Fibroblast of villous mesenchyme (primary cell): ENCODE measurements at regions not wholly inside any gene's neighbourhood (a gene's known extent, or its start where the extent isn't known, plus 50 kb on each side); places are given as distances from the start of the nearest gene placed in this dataset.

ENCODE experiments used
- DNase-seq: peaks from one replicate; pipeline ENCODE4 v3.0.0-alpha.2; 2010; ENCODE audit warnings: low read depth
- H3K4me3 ChIP-seq: 2 replicates; pipeline ENCODE4 v1.5.1; 2011; ENCODE audit warnings: low read depth, mild to moderate bottlenecking, low read length
- CTCF ChIP-seq: IDR thresholded peaks from 2 replicates; pipeline ENCODE4 v1.5.1; 2012; ENCODE audit warnings: low read depth, mild to moderate bottlenecking, low read length; ENCODE audit not compliant: insufficient read depth

GRCh38 chr11:110907629-110908028 lies 195.4 kb upstream of the ARHGAP20 start:
- TF ChIP-seq CTCF: no peak
- peak; percentile 98 for DNase-seq
- no peak overlapping the region for H3K4me3 ChIP-seq

- TF ChIP-seq CTCF: no peak
- peak; percentile 36 for DNase-seq
- H3K4me3 ChIP-seq: no peak overlapping the region
Measured at GRCh38 chr11:110903830-110904229, 191.6 kb upstream of the ARHGAP20 start.

- no peak overlapping the region for H3K4me3 ChIP-seq
- no peak for TF ChIP-seq CTCF
- DNase-seq: no peak
Measured at GRCh38 chr11:110903378-110903777, 191.1 kb upstream of the ARHGAP20 start.

GRCh38 chr11:110901441-110901840 lies 189.2 kb upstream of the ARHGAP20 start:
- no peak for TF ChIP-seq CTCF
- no peak overlapping the region for H3K4me3 ChIP-seq
- no peak for DNase-seq

GRCh38 chr11:110900426-110900825 lies 188.2 kb upstream of the ARHGAP20 start:
- no peak for TF ChIP-seq CTCF
- no peak overlapping the region for H3K4me3 ChIP-seq
- no peak for DNase-seq

GRCh38 chr11:110897035-110897434 lies 184.8 kb upstream of the ARHGAP20 start:
- DNase-seq: peak; percentile 79
- no peak for TF ChIP-seq CTCF

GRCh38 chr11:110896358-110896757 lies 184.1 kb upstream of the ARHGAP20 start:
- peak; percentile 77 for DNase-seq
- no peak overlapping the region for H3K4me3 ChIP-seq
- no peak for TF ChIP-seq CTCF

More at GRCh38 chr11:110897035-110897434, 184.8 kb upstream of the ARHGAP20 start:
- no peak overlapping the region for H3K4me3 ChIP-seq
